ENCODE measurements at regions not wholly inside any gene's neighbourhood (a gene's known extent, or its start where the extent isn't known, plus 50 kb on each side); places are given as distances from the start of the nearest gene placed in this dataset.

- no peak for DNase-seq
Measured at GRCh38 chr4:23741681-23742191, 148.1 kb downstream of the PPARGC1A start.

DNA sequence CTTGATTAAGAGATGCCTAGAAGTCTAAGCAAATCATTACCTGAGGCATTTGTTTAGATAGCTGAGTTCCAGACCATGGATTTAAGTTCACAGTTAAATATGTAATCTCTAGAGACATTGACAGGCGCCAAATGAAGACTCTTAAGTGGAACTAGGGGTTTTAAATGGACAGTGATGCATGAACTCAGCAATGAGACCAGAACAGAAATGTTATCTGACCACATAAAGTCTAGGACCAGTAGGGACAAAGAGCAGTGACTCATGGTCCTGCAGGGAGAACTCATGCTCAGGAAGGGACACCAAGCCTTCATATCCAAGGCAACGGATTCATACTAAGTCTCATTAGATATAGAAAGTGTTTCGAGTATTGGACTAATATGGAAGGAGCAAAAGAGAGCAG, 152.3 kb downstream of the PPARGC1A start:
- DNase-seq = no peak

- DNase-seq = no peak
Measured at GRCh38 chr4:23736466-23736865, 153.4 kb downstream of the PPARGC1A start.

DNA sequence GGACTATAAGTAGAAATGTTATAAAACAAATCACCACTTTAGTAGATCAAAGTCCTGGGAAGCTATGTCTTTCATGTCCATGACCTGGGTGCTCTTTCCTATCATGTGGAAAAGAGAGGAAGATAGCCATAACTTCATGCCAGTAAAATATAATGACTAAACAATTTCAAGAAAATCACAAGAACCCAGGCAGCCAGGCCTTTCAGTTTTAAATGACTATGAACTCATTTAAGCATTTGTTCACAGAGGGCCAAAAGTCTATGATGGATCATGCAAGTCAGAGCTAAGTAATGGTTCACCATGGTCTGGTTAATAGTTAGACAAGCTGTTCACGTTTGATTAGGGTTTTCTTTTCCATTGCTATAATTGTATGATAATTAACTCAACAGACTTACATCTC, 155.8 kb downstream of the PPARGC1A start:
- no peak for DNase-seq

DNA sequence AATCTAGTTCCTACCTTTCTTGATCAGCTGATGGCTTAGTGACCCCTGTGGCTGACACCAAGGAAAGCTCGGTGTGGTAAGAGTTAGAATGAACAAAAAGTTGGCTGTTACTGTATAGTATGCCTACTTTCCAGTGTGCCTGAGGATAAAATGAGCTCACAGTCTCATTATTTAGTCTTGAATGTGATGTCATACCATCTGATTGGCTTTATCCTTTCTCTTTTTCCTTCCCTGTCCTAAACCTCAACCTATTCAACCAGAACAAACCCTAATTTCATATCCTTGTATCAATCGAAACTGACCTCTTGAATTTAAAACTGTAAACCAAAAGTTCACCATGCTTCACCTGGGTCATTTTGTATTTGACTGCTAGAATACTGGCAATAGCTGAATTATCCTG, 156.4 kb downstream of the PPARGC1A start:
- no peak for DNase-seq

DNA sequence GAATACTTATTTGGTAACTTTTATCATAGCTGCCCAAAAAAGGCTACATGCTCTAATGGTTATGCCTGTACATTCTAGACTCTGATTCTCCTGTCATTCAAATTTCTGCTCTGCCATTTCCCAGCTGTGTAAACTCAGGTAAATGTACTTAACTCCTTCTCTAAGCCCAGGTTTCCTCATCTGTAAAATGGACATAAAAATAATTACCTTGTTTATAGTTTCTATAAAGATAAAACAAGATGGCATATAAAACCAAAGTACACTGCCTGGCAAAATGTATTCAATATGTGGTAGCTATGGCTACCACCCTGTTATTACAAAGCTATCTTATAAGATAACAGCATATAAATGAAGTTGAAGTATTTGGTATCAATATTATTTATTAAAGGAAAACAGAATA, 158.8 kb downstream of the PPARGC1A start:
- DNase-seq = no peak

DNA sequence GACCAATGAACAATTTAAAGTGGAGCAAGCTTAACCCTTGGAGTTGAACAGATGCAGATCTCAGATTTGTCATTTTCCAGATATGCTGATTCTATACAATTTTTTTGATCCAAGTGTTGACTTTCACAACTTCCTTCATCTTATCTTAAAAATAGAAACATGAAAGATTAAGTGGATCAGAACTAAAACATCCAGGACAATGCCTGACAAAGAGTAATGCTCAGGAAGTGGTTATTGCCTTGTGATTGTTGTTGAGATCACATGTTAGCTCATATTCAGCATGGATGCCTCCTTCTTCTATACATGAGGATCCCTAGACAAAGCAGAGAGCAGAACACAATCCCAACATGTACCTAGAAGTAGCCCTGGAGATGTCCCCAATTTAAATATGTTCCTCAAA, 160.9 kb downstream of the PPARGC1A start:
- no peak for DNase-seq

DNA sequence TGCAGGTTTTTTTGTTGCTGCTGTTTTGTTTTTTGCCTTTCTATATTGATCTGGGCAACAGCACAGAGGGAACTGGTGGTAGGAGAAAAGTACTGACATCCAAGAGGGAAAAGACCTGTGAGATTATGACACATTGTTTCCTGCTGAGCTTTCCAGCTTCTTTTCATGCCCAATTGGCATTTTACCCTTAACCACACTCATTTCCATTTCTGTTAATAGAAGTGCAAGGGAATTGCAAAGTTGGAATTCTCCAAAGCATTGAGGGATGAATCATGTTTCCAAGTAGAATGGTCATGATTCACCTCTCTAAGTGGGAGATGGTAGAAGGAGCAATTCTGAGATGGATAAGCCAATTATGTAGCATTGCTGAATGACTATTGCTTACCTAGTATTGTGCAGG, 161.5 kb downstream of the PPARGC1A start:
- DNase-seq = no peak

GRCh38 chr4:23720556-23720955, 169.3 kb downstream of the PPARGC1A start:
- no peak for DNase-seq

DNA sequence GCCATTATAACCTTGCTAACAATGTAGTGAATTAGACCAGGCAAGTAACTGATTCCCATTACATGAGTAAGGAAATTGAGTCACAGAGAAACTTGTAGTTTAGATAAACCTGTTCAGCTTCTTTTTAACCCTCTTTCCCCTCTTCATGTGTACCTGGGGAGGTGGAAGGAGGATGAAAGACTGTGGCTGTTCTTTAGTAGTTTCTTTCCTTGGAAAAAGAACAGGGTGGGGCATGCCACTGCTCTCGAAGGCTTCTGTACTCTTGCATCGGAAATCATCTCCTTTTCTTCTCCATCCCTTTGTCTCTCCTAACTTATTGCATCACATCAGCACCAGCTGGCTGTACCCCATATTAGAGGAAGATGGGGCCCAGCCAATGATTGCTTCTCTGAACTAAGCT, 171.4 kb downstream of the PPARGC1A start:
- no peak for DNase-seq

- no peak for DNase-seq
Measured at GRCh38 chr4:23717528-23718248, 172.2 kb downstream of the PPARGC1A start.

DNA sequence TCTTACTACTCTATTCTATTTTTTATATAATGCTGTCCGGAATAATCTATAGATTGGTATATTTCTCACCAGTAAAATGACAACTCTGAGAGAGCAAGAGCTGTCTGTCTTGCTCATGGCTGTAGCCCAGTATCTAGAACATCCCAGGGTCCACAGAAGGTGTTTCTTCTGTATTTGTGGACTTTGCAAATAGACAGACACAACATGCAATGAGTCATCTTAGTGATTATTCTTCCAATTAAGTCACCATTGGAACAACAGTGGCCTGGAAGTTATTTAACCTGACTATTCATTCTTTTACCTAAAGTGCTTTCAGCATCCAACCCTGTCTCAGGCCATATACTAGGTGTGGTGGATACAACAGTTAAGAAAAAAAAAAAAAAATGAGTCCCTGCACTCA, 179.5 kb downstream of the PPARGC1A start:
- no peak for DNase-seq

- DNase-seq = no peak
Measured at GRCh38 chr4:23707652-23708026, 182.2 kb downstream of the PPARGC1A start.

DNA sequence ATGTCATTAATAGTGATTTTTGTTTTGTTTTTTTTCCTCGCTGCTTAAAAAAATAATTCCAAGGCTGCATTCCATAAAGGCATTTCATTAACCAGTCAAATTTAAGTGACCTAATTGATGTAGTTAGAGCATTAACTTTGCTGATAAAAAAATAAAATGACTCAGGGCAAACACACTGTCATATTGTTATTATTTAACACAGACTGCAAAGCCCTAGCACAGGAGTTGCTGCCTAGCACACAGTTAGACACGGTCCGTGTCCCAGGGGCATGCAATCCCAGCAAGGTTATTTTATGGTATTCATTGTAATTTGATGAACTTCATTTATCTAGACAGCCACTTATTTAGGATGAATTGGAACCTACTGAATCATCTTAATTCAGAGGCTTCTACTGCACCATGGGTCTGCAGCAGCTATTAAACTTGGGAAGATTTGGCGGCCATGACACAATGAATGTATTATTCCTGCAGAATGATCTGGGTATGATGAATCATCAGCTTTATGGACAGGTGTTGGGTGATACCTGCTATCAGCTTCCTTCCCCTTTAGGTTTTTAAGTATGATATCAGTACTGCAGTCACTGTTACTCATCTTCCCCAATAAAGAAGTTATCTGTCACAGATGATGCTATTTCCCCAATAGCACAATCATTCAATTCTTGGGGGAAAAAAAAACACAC, 182.7 kb downstream of the PPARGC1A start:
- DNase-seq = no peak

DNA sequence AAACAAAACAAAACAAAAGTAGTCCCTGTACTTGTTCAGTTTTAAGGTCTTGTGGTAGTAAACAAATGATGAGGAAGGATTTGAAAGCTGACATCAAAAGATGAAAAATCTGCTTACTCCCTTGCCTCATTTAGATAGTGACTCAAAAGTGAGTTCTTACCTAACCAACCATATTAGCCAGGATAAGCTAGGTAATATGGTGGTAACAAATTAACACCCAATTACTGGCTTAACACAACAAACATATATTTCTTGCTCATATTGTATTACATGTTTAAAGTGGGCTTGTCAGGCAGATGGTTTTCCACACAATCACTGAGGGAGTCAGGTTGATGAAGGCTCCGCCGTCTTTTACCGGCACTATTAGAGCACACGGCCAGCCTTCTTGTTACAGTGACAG, 189.7 kb downstream of the PPARGC1A start:
- no peak for DNase-seq

DNA sequence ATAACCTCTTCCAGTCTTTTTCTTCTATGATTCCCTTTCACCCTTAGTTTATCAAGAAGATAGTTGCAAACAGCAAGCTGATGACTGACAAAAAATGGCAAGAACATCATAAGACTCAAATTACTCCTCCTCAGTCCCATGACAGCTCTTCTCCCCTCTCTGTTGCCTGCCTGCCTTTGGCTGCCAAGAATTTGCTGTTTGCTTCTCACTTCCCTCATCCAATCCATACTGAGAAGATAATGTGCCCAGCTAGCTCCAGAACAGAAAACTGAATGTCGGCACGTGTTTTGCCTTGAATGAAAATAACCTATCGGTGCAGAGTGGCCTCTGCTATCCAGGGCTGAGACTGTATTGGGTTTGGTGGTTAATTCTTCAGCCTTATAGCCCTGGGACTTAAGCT, 192.1 kb downstream of the PPARGC1A start:
- no peak for DNase-seq

- DNase-seq = no peak
Measured at GRCh38 chr4:23697001-23697528, 192.8 kb downstream of the PPARGC1A start.

- no peak for DNase-seq
Measured at GRCh38 chr4:23686169-23686897, 203.5 kb downstream of the PPARGC1A start.

DNA sequence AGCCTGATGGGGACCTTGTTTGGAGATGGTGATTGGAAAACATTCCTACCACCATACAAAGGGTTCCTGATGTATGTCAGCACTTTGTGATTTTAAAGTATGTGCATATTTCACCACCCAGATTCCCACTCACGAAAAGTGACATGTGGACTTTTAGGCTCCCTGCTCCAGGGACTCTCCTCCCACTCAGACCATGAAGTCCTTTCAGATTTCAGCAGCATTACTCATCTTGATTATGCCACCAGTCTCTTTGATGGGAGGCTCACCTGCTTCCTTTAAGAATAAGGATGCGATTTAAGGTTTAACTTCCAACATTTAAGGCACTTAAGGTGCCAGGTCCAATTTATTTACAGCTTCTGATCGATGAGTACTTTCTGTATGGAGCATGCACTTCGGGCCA, 204.4 kb downstream of the PPARGC1A start:
- DNase-seq = no peak

GRCh38 chr4:23680671-23681518, 209.0 kb downstream of the PPARGC1A start:
- DNase-seq = no peak

DNA sequence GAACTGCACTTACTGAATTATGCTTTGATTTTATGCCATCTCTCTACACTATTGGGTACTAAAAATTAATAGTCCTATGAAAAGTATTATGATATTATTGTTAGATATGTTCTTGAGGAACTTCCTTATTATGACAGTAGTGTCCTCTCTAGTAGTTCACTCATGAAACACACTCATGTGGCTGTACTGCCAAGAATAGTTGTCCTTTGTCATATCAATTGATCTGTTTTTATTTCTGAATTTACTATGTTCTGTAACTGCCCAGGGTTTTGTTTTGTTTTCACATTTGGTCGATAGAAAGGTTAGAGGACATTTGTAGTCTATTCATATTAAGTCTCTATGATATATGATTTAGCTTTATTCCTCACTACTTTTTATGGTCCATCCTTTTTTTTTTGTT, 215.2 kb downstream of the PPARGC1A start:
- DNase-seq = no peak

DNA sequence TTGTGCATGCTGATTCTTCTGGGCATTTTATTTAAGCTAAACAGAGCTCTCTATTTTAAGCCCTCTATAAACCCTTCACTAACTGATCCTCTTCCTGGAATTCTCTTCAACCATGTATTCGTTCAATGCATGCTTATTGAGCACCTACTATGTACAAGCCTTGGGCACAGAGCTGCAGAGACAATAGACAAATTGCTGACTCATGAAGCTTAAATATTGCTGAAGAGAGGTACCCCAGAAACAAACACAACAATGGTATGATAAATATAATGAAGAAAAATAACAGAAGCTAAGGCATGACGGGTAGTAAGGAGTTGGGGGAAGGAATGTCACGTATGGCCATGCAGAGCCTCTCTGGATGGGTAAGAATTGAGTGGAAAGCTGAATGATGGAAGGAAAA, 222.2 kb downstream of the PPARGC1A start:
- DNase-seq = no peak

- no peak for DNase-seq
Measured at GRCh38 chr4:23660865-23661264, 229.0 kb downstream of the PPARGC1A start.
